ENCODE measurements at regions not wholly inside any gene's neighbourhood (a gene's known extent, or its start where the extent isn't known, plus 50 kb on each side); places are given as distances from the start of the nearest gene placed in this dataset.

GRCh38 chr2:60623040-60623439, 69.6 kb upstream of the BCL11A start:
- TF ChIP-seq HOXD13 (CRISPR knock-in tag; IDR thresholded peaks at IDR 0.05; ENCODE audit: borderline replicate concordance): no peak
- no peak for TF ChIP-seq ZBTB7A (tag by site-specific recombination; IDR thresholded peaks at IDR 0.05; ENCODE audit: low read depth)
- TF ChIP-seq WT1 (tag by site-specific recombination; IDR thresholded peaks at IDR 0.05): no peak
- TF ChIP-seq MEIS1 (CRISPR knock-in tag; IDR thresholded peaks at IDR 0.05; ENCODE audit: borderline replicate concordance): no peak
- no peak for TF ChIP-seq PATZ1 (tag by site-specific recombination; IDR thresholded peaks at IDR 0.05)

Data from HEK293 (cell line).